ENCODE measurements at regions not wholly inside any gene's neighbourhood (a gene's known extent, or its start where the extent isn't known, plus 50 kb on each side); places are given as distances from the start of the nearest gene placed in this dataset.

DNA sequence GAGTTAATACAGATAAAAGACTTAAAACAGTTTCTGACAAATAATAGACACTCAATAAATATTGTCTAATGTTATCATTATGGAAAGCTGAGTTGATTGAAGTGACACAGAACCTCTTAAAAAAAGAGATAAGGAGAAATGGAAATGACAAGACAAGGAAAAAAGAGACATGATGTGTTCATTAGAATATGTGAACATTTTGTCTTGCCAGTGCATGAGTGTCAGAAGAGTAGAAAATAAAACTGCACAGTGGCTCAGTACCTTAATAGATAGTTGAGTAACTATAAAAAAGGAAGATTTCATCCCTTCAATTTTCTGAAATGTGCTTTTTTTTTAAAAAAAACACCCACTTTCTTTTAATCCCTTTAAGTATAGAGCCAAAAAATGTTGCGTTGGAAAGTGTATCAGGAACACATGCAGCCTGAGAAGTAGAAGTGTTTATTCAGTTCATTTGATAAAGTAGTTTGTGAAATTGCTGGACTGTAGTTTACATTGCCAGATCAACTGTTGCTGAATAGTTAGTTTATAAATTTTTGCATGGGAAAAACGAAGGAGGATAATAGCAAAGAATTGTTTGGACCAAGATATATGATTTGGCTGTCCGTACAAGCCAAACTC, 56.6 kb upstream of the ACSS3 start:
- H3K4me1 ChIP-seq (replicated peaks in 1 of 4; ENCODE audit: control insufficient read depth in 3 of 4, insufficient read depth in 4 of 4, low read length in 3 of 4) = no peaks in the 10 kb centered on the region
- H3K18ac ChIP-seq (ENCODE audit: extremely low read depth, low read length) = no peak overlapping the region
- no peak overlapping the region for H3K4me2 ChIP-seq (ENCODE audit: insufficient read depth in 1 of 2, low read depth in 2 of 2, low read length in 2 of 2)
- WGBS, 2 experiments (ENCODE audit: extremely low coverage in 1 of 2, insufficient coverage in 1 of 2, insufficient read length in 1 of 2, insufficient replicate concordance in 2 of 2, low coverage in 1 of 2, low lambda C conversion rate in 2 of 2, missing lambda C conversion rate in 1 of 2) = 82% methylated on average over 3 of the region's 3 CpGs; no CpG with 5 or more reads in 1 of the 2 experiments
- H3K79me2 ChIP-seq (ENCODE audit: control insufficient read depth in 1 of 2, insufficient read depth in 2 of 2, low read length in 2 of 2) = no peaks in the 10 kb centered on the region
- H3K23me2 ChIP-seq (ENCODE audit: low read depth, low read length) = no peaks in the 10 kb centered on the region
- DNase-seq (ENCODE audit: low read depth in 1 of 2, low spot score in 2 of 2) (no peak), FAIRE-seq (no peak)
- H2AFZ ChIP-seq (ENCODE audit: low read length) = no peak overlapping the region
- H2AK5ac ChIP-seq (ENCODE audit: low read depth, low read length) = no peak overlapping the region
- no peak overlapping the region for H3K23ac ChIP-seq (ENCODE audit: insufficient read length)
- H3K79me1 ChIP-seq (ENCODE audit: low read depth, low read length) = no peaks in the 10 kb centered on the region
- H4K20me1 ChIP-seq (replicated peaks in 1 of 2; ENCODE audit: control insufficient read depth in 1 of 2, insufficient read depth in 2 of 2, low read length in 2 of 2) = no peaks in the 10 kb centered on the region
- no peak overlapping the region for H2BK12ac ChIP-seq (ENCODE audit: low read depth, low read length)
- ChIA-PET POLR2A (ENCODE audit: partially characterized antibody) (no interaction called here), CTCF (ENCODE audit: partially characterized antibody) (interaction anchor here (1.4 kb wide), 1 partner anchor 15 kb away, joined by 5 read pairs; no protein-coding TSS in a partner anchor)
- H3K4me3 ChIP-seq (ENCODE audit: extremely low read depth in 1 of 4, insufficient read depth in 2 of 4, low read depth in 3 of 4, low read length in 4 of 4) = no peak overlapping the region
- no peaks in the 10 kb centered on the region for H3K36me3 ChIP-seq (ENCODE audit: control insufficient read depth in 2 of 4, insufficient read depth in 4 of 4, low read length in 3 of 4)
- no peaks in the 10 kb centered on the region for H3K9me3 ChIP-seq (ENCODE audit: insufficient read depth in 2 of 2, low read depth in 1 of 2, low read length in 1 of 2)
- no peak overlapping the region for H2BK5ac ChIP-seq (ENCODE audit: low read depth, low read length)
- H3K27me3 ChIP-seq (replicated peaks in 1 of 4; ENCODE audit: control insufficient read depth in 3 of 4, extremely low read depth in 1 of 4, insufficient read depth in 3 of 4, low read length in 3 of 4) = no peaks in the 10 kb centered on the region
- no peak overlapping the region for H2BK20ac ChIP-seq (ENCODE audit: low read length)
- no peak overlapping the region for H2BK120ac ChIP-seq (replicated peaks; ENCODE audit: low read depth, low read length)
- H4K5ac ChIP-seq (ENCODE audit: insufficient read length, low read depth, low read length) = no peak overlapping the region
- no peak overlapping the region for H4K91ac ChIP-seq (replicated peaks; ENCODE audit: insufficient read length, low read length)
- TF ChIP-seq ASH2L (IDR thresholded peaks at IDR 0.05; ENCODE audit: low read length) (no peak), HDAC2 (IDR thresholded peaks at IDR 0.05; ENCODE audit: borderline replicate concordance in 1 of 2, low read depth in 2 of 2, low read length in 2 of 2) (no peak), FOSL1 (IDR thresholded peaks at IDR 0.05; ENCODE audit: insufficient read depth, low read depth, low read length) (no peak), BACH1 (IDR thresholded peaks at IDR 0.05; ENCODE audit: low read length) (no peak), CBX8 (IDR thresholded peaks at IDR 0.05; ENCODE audit: borderline replicate concordance, low read depth, low read length) (no peak), NANOG (IDR thresholded peaks at IDR 0.05; ENCODE audit: insufficient read depth, low read depth, low read length, poor library complexity, severe bottlenecking) (no peak)
- H2BK15ac ChIP-seq (ENCODE audit: low read length) = no peak overlapping the region
- no peak overlapping the region for H4K8ac ChIP-seq (ENCODE audit: extremely low read depth, insufficient read depth, low read length)
- H3K56ac ChIP-seq (replicated peaks; ENCODE audit: insufficient read length, low read depth, low read length) = no peak overlapping the region
- no peak overlapping the region for H3K9ac ChIP-seq (replicated peaks in 1 of 4; ENCODE audit: extremely low read depth in 1 of 4, low read depth in 3 of 4, low read length in 3 of 4)
- no peak overlapping the region for H3K14ac ChIP-seq (ENCODE audit: insufficient read length)
- no peak overlapping the region for H3K4ac ChIP-seq (replicated peaks; ENCODE audit: insufficient read length, low read depth, low read length)
- no peak overlapping the region for H3K27ac ChIP-seq (ENCODE audit: low read depth, low read length)
